ENCODE measurements at regions not wholly inside any gene's neighbourhood (a gene's known extent, or its start where the extent isn't known, plus 50 kb on each side); places are given as distances from the start of the nearest gene placed in this dataset.

- TF ChIP-seq CTCF (IDR thresholded peaks at IDR 0.05), result no peak
- no peak for TF ChIP-seq POLR2A (IDR thresholded peaks at IDR 0.05)
Measured at GRCh38 chr17:12231355-12231682, 210.6 kb downstream of the MAP2K4 start.

Measured in suprapubic skin (tissue), 3 donors.